GM12891 (cell line): ENCODE measurements at regions not wholly inside any gene's neighbourhood (a gene's known extent, or its start where the extent isn't known, plus 50 kb on each side); places are given as distances from the start of the nearest gene placed in this dataset.

Source experiments
- POLR2A ChIP-seq: IDR thresholded peaks from 2 replicates; pipeline ENCODE4 v1.6.1; 2011; ENCODE audit warnings: low read depth, low read length, control low read depth
- POLR2AphosphoS5 ChIP-seq: IDR thresholded peaks from 2 replicates; pipeline ENCODE4 v1.6.1; 2011; ENCODE audit warnings: low read depth, low read length, control low read depth
- POU2F2 ChIP-seq: IDR thresholded peaks from 2 replicates; pipeline ENCODE4 v1.6.1; 2011; ENCODE audit warnings: low read depth, mild to moderate bottlenecking, control low read depth, low read length, moderate library complexity
- TAF1 ChIP-seq: IDR thresholded peaks from 2 replicates; pipeline ENCODE4 v1.6.1; 2011; ENCODE audit warnings: low read depth, low read length, control low read depth

GRCh38 chr6:41425511-41425910 is 90.1 kb downstream of the NCR2 start:
- TF ChIP-seq POLR2A (no peak), TAF1 (no peak), POLR2AphosphoS5 (no peak), POU2F2 (no peak)
